H54 (cell line): ENCODE measurements at regions not wholly inside any gene's neighbourhood (a gene's known extent, or its start where the extent isn't known, plus 50 kb on each side); places are given as distances from the start of the nearest gene placed in this dataset.

Experiments
- DNase-seq: peaks from one replicate; pipeline ENCODE4 v3.0.0; 2011; ENCODE audit warnings: low spot score, mixed read lengths; ENCODE audit not compliant: insufficient read length
- FAIRE-seq: peaks from 3 replicates; lab custom pipeline; 2011; peaks lifted over from hg19 to GRCh38; lab: Jason Lieb, UNC
- POLR2A ChIP-seq: IDR thresholded peaks from 2 replicates; pipeline ENCODE4 v1.6.1; 2011; ENCODE audit warnings: low read depth, mild to moderate bottlenecking, low read length

DNA sequence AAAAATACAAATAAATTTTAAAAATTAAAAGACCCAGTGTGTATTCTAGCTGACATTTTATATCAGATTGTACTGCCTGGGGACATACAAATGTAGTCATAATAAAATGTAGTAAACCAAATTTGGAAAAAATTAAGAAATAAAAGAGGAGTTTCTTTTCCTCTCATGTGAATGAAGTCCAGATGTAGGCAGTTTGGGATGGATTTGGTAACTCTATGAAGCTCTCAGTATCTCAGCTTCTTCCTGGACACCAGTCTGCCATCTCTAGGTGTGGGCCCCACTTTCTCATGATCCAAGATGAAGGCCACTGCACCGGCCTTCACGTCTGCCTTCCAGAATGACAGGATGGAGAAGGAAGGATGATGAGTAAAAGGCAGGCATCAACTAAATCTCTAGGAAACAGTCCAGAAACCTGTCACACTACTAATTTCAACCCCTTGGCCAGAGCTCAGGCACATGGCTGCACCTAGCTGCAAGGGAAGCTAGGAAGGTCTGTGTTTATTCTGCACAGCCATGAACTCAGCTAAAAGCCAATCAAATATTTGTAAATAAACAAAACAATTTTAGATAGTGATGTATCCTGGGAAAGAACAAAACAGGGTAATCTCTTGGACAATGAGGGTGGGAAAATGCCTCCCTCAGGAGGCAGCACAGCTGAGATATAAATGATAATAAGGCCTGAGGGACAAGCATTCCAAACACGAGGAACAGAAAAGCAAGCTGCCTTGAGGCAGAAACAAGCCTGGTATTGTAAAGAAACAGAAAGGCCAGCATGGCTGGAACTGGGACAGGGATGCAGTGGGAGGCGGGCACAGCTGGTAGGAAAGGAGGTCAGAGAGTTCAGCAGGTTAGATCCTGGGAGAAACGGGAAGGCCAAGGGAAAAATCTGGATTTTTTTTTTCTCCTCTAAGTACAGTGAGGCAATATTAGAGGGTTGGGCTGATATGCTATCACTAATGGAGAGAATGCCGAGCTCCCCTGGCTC, 88.5 kb upstream of the PTPN1 start:
- FAIRE-seq (no peak), DNase-seq (no peak)
- no peak for TF ChIP-seq POLR2A

DNA sequence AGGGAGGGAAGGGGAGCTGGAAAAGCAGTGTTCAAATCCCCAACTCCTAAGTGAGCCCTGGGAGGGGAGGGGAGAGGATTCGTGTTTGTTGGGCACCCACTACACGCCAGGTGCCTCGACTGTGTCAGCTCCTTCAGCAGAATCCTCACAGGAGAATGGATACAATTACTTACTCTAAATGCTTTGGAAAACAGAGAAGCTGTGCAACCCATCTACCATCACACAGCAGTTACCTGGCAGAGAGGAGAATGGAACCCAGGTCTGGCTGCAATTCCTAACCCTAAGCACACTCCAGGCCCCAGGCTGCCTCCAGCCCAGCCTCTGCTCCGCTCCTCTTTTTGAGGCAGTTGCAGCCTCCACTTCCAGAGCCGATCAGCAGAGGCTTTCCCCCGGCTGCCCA, 86.4 kb upstream of the PTPN1 start:
- no peak for TF ChIP-seq POLR2A
- DNase-seq (no peak), FAIRE-seq (no peak)

DNA sequence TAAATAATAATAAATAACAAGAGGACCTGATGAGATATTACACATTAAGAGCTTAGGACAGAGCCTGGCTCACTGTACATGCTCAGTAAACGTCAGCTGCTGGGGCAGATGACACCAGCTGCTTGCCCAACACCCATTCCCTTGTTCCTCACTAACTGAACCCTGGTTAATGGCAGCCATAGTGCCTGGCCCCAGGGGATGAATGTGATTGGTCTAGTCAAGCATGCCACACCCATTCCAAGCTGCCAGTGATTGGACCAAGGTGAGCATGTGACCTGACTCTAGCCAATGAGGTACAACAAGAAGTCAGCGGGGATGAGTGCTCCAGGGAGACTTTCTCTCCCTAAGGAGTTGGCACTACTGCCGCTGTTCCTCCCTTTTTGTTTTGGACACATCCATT, 85.1 kb upstream of the PTPN1 start:
- no peak for FAIRE-seq
- TF ChIP-seq POLR2A: no peak
- DNase-seq: no peak

DNA sequence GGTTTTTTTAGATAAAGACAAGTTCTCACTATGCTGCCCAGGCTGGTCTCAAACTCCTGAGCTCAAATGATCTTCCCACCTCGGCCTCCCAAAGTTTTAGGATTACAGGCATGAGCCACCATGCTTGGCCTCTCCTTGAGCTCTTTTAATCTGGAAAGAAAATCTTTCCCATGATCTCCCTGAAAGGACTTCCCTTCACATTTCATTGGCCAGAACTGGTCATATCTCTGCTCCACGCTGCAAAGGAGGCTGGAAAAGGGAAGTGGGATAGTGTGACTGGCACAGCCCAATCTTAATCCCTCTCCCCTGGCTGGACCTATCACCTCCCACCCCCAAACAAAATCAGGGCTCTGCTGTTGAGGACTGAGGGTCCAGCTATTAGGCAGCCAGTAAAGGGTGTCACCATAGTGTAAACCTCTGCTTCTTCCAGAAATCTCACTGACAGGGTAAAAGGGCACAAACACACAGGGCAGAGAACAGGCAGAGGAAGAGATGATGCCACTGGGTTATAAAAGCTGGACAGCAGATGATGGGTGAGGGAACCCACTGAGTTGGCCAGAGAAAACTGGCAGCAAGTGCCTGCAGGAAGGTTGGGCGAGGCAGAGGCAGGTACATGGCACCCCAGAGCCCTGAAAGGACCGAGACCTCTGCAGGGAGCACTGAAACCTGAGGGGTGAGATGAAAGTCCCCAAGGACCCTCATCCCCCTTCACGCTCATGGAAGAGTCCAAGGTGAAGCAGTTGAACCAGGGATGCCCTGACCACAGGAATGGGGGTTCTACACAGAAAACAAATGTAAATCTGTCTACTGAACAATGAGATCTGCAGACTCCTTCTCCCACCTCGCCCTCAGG, 83.1 kb upstream of the PTPN1 start:
- DNase-seq (no peak), FAIRE-seq (no peak)
- no peak for TF ChIP-seq POLR2A

DNA sequence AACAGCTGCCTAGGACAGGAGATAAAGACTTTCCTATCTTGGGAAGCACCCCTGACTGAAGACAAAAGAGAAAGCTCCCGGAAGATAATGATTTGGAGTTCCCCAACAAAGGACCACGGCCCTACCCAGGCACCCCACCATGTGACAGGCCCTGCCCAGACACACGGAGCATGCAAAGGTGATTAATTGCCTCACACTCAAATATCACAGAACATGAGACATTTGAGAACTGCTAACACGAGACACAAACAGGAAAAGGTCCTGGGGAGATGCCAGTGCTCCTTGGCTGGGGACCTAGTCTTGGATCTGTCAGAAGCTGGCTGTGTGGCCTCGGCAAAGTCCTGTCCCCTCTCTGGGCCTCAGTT, 82.5 kb upstream of the PTPN1 start:
- DNase-seq: no peak

DNA sequence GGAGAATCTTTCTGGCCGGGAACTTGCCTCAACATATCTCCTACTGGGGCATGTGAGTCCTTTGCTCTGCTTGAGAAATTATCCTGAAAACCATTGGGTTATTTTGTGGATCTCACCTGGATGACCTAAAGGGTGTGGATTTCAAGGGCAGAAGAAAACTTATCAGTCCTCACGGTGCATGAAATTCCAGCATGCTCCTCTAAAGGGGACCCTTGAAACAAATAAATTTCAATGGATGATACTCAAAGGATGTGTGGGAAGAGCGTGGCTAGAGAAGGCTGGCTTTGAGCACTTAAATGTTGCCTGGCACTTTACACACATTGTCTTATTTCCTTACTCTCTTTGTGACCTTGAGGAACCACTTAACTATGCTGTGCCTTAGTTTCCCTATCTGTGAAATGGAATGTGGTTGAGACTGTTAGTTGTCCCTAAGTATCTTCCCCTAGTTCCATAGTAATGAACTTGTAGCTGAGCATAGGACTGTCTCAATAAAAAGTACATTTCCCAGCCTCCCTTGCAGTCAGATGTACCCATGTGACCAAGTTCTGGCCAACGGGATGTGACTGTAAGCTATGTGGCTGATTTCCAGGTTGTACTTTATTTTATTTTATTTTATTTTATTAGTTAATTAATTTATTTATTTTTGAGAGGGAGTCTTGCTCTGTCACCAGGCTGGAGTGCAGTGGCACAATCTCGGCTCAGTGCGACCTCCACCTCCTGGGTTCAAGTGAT, 81.9 kb upstream of the PTPN1 start:
- no peak for DNase-seq
- no peak for FAIRE-seq
- TF ChIP-seq POLR2A: no peak

More for the DNA sequence above, 82.5 kb upstream of the PTPN1 start:
- TF ChIP-seq POLR2A: no peak
- FAIRE-seq: no peak

DNA sequence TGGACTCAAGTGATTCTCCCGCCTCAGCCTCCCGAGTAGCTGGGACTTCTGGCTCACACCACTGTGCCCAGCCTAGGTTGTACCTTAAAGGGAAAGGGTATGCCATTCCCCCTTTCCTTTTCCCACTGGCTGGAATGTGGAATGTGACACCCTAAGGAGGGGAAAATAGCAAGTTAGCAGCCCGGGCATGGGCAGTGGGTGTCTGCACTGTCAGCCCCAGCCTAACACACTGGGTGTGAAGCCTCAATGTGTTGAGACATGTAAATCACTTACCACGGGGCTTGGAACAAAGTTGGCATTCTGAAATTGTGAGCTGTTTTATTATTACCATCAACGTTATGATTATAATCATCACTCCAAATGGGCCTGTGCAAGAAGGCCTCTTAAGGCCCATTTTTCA, 80.8 kb upstream of the PTPN1 start:
- DNase-seq (no peak), FAIRE-seq (no peak)
- no peak for TF ChIP-seq POLR2A

DNA sequence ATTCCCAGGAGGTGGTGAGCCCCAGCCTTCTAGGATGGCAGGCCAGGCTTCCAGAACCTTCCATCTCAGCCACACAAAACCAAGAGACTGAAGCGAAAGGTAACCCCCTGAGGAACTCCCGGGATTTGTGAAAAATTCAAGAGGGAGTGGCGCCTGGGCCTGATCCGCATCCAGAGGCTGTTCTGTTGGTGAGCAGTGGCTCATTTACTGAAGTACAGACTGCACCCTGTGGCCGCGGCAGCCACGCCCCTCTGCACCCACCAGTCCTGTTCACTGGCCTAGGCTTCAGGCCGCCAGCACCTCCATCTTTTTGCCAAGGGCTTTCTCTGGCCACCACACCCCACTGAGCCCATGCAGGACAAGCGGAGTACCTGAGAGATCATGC, 79.1 kb upstream of the PTPN1 start:
- no peak for FAIRE-seq
- TF ChIP-seq POLR2A: no peak
- DNase-seq: no peak

DNA sequence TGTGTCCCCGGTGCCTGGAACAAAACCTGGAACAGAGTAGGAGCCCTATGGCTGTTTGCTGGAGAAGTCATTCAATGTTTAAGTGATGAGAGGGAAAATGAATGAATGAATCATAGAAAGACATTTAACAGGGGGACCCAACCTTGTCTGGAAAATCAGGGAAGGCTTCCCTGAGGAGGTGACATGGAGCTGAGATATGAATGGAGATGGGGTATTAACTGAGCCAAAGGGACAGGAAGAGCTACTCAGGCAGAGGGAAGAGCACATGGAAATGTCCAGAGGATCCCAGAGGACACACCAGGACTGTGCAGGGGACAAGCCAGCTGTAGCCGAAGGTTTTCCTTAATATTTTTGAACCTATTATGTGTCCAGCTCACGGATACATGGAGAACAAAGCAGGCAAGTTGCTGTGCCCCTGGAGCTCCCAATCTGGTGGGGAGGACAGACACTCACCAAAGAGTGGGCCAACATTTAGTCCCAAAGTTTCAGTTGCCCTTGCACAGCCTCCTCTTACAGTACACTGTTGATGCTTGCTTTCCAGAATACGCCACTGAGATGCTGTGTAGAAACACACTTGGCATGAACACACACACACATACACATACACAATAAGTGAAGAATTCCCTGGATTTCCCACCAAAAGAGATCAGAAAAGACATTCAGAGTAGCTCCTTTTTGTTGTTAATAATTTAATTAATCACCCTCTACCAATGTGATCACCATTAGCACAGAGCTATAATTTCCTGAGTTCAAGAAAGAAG, 77.0 kb upstream of the PTPN1 start:
- DNase-seq (no peak), FAIRE-seq (no peak)
- TF ChIP-seq POLR2A: no peak

DNA sequence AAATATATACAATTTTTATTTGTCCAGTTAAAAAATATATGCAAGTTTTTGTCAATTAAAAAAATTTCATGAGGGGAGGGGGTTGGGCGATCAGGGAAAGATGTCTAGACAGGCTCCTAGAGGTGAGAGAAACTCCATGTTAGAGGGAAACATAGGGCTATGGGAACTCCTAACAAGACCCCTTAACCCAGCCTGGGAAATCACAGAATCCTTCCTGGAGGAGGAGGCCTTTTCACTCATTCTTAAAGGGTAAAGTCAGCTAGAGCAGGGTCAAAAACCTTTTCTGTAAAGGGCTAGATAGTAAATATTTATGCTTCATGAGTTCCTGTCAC, 75.9 kb upstream of the PTPN1 start:
- no peak for TF ChIP-seq POLR2A
- DNase-seq (no peak), FAIRE-seq (no peak)

DNA sequence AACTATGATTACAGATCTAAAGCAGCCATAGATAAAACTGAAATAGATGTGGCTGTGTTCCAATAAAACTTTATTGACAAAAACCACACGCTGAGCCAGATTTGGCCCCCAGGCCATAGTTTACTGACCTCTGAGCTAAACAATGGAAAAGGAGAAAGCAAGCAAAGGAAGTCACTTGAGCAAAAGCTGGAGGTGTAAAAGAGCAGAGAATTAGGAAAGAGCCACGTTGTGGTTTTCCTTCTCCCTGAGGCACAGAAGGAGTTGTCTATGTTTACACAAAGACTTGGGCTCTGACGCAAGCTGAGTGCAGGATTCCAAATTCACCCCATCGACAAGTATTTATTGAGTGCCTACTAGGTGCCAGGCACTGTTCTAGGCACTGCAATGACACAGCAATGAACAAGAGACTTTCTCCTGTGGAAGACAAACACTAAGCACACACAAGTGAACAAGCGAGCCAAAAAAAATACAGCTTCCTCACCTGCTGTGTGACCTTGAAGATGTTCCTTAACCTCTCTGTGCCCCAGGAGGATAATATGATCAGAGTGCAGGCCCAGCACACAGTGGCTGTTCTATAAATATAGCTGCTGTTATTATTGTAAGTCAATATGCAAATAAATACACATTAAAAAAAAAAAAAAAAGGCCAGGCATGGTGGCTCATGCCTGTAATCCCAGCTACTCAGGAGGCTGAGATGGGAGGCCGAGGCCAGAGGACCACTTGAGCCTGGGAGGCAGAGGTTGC, 75.4 kb upstream of the PTPN1 start:
- no peak for DNase-seq
- TF ChIP-seq POLR2A: no peak
- FAIRE-seq: no peak

DNA sequence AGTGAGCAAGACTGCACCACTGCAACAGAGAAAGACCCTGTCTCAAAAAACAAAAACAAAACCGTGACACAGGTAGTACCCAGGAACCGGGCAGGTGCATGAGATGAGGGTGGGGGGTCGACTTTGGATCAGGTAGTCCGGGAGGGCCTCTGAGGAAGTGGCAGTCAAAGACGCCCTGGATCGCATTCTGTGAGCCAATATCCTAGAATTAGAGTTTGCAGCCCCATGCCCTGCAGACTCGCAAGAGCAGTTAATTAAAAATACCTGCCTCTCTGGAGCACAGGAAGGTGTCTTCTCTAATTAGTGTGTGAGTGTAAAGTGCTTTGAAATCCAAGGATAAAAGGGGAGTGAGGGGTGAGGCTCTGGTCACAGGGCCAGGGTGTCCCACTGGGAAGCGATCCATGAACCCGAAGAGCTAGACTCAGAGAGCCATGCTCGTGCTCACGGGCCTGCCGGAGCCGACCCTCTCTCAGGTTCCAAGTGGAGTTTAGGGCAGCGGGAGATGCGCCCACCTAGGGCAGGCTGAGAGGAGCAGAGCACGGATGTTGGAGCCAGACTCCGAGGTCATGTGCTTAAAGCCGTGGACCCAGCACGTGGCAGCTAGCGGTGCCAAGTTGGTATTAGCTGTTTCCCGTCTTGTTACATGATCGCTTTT, 74.7 kb upstream of the PTPN1 start:
- TF ChIP-seq POLR2A: no peak
- FAIRE-seq: no peak
- no peak for DNase-seq

DNA sequence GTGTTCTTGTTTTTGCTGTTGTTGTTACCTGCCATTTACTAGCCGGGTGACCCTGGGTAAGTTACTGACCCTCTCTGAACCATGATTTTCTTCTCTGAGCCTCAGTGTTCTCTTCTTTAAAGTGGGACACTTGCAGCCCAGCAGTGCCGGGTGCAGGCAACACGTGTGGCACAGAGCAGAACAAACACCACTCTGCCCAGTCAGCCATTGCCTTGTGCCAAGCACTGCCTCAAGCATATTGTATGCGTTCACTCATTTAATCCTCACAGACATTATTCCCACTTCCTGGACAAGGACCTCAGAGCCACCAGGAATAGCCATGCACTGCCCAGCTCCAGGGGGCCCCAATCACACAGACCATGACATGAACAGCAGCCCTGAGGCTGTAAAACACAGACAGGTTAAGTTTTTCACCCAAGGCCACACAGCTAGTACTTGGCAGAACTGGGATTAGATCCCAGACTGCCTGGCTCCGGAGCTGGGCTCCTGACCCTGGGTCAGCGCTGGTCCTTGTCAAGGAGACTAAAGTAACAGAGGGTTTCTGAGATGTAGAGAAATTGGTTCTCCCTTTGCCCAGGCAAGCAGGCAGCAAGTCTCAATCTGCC, 74.0 kb upstream of the PTPN1 start:
- no peak for FAIRE-seq
- TF ChIP-seq POLR2A: no peak
- DNase-seq: no peak
